T-helper 1 cell treated with Interleukin-12 subunit alpha and Interleukin-12 subunit beta and Interleukin-4 antibody, amounts not matched to agents 30 ng/mL and 1 ng/mL, for 36 hours (primary cell): ENCODE measurements at regions not wholly inside any gene's neighbourhood (a gene's known extent, or its start where the extent isn't known, plus 50 kb on each side); places are given as distances from the start of the nearest gene placed in this dataset.

ENCODE experiments used
- intact Hi-C: fragments of 100-400 bp; cut with micrococcal nuclease; formaldehyde crosslinking; loops from one replicate; pipeline ENCODE4 v1.15.1; 2024

DNA sequence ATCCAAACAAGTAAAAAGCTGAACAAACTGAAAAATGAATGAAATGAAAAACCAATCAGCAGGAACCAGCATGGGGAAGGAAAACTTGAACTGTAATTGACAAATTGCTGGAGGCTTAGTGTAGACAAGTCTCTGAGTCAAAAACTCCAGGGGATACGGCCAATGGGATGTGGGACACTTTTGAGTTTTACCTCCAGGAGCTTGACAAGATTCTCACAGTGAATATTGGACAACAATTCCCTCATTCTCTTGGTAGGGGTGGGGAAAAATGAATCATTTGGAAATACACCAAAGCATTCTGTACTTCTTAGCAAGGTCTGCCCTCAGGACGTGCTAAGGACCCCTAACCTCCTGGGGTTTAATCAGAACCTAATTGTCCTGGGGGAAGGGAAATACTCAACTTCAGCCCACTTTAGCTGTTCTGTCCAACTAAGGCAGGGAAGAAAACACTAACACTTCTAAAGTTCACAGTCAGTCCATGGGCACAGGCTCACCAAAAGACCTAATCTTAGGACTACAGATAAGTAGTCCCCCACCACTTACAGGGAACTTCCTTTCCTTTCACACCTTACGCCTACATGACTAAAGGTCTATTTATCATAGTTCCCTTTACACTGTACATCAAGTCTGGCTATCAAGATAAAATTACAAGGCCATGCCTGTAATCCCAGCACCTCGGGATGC lies 60.7 kb upstream of the CDC42BPA start:
- intact Hi-C loops, result no loop called here

GRCh38 chr1:227378181-227378580 lies 59.9 kb upstream of the CDC42BPA start:
- intact Hi-C loops, result no loop called here

GRCh38 chr1:227374846-227375245 lies 56.6 kb upstream of the CDC42BPA start:
- intact Hi-C loops, result no loop called here

GRCh38 chr1:227372726-227373130 lies 54.4 kb upstream of the CDC42BPA start:
- intact Hi-C loops, result no loop called here

DNA sequence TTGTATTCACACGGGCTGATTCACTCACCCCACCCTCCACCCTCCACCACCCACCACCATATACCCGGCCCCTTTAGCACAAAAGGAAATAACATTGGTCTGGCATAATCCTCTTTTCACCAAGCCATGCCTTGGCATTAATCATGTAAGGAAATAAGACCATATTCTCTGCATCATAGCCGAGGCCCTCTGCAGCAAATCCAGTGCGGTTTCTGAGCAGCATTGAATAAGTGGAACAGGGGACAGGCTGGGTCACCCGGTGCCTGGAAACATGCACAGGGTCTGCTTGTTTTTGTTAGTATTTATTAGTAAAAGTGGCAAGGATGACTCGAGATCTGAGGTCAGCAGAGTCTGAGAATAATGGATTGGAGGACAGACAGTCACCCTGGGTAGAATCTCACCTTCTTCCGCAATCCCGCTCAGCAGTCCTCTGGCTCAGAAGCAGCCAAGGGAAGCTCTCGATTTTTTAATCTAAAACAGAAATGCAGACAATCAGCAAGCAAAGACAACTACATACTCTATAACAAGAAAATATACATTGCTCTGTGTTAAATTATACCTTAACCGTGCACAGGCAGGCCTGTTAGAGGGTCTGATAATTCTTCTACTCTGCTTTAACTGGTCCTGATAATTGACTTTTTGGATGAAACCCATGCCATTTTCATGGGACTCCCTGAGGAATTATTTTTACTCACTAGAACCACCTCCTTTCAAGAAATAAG lies 52.4 kb upstream of the CDC42BPA start:
- intact Hi-C loops, result no loop called here

DNA sequence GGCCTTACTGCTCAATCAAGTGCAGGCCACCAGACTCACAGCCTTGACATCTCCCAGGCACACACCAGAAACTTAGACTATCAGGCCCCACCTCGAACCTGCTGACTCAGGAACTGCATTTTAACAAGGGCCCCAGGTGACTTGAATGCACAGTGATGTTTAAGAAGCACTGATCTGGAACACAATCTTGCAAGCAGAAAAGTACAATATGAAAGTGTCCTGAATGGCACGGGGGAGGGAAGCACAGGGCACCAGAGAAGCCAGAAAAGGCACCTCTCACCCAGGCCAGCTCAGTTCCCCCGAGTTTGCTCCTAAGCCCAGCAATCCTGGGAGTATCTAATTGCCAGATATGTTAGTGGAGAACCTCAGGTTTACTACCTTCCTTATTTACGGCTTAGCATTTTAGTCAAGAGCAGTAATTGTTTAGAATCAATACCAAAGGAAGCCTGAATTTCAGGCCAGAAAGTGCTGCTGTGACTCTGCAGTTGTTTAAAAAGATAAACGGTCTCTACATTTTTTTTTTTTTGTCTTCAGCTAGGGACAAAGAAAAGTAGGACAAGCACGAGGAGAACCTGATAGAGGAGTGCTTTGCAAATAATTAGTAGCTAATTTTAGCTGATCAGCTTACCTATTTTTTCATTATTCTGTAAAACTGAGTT lies 50.9 kb upstream of the CDC42BPA start:
- intact Hi-C loops, result no loop called here
